ENCODE measurements at regions not wholly inside any gene's neighbourhood (a gene's known extent, or its start where the extent isn't known, plus 50 kb on each side); places are given as distances from the start of the nearest gene placed in this dataset.
"Not testable (repeated sequence)": the region's sequence is repeated elsewhere in the genome, so short reads cannot be mapped to it uniquely, and the experiment has no call there.

DNA sequence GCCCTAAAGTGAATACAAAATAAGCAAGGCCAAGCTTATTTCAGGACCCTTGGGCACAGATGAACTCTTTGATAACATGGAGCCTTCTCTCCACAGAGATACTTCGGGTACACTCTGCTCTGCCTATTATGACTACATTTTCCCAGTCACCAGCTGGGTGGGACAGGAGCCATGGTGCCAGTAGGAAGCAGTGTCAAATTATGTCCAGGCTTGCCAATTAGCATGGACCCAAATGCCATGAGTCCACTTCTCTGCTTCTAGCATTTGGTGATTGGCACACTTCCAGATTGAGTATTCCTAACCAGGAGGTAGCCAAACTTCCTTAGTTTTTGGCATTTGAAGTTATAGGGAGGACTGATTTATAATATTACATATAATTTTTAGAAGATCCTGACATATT lies 513.8 kb upstream of the HTR1E start:
- H3K27me3 ChIP-seq (replicated peaks; ENCODE audit: insufficient read depth), result no peaks in the 10 kb centered on the region
- no peaks in the 10 kb centered on the region for H3K9me3 ChIP-seq
- H3K36me3 ChIP-seq, result no peaks in the 10 kb centered on the region
- DNase-seq (ENCODE audit: low spot score) (no peak), ATAC-seq (ENCODE audit: insufficient number of reproducible peaks, low FRiP score, low read depth) (no peak)
- H3K4me1 ChIP-seq (ENCODE audit: control insufficient read depth in 1 of 2, low read depth in 2 of 2), result no peaks in the 10 kb centered on the region
- no peak overlapping the region for H3K27ac ChIP-seq
- TF ChIP-seq, protein P1, sequence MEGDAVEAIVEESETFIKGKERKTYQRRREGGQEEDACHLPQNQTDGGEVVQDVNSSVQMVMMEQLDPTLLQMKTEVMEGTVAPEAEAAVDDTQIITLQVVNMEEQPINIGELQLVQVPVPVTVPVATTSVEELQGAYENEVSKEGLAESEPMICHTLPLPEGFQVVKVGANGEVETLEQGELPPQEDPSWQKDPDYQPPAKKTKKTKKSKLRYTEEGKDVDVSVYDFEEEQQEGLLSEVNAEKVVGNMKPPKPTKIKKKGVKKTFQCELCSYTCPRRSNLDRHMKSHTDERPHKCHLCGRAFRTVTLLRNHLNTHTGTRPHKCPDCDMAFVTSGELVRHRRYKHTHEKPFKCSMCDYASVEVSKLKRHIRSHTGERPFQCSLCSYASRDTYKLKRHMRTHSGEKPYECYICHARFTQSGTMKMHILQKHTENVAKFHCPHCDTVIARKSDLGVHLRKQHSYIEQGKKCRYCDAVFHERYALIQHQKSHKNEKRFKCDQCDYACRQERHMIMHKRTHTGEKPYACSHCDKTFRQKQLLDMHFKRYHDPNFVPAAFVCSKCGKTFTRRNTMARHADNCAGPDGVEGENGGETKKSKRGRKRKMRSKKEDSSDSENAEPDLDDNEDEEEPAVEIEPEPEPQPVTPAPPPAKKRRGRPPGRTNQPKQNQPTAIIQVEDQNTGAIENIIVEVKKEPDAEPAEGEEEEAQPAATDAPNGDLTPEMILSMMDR (IDR thresholded peaks at IDR 0.05), result no peak
- no peak overlapping the region for H3K4me3 ChIP-seq

DNA sequence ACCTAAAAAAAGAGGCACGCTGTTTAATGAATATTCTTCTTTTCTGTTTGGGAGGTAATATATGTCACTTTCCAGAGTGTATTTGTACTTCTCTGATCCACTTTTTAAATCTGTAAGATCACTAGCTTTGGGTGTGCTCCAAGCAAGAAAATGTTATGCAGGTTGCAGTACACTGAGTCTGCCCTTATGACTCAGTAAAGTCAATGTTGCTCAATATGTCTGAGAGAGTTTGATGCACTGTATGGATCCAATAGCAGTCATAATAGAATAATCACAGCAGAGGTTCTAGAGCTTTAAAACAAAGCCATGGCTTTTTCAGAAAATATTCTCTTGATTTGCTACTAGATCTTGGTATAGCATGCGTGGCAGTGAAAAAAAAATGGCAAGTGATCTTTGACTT lies 525.3 kb upstream of the HTR1E start:
- Histone ChIP-seq H3K9me3 (no peaks in the 10 kb centered on the region), H3K27me3 (replicated peaks; ENCODE audit: insufficient read depth) (no peaks in the 10 kb centered on the region), H3K36me3 (no peaks in the 10 kb centered on the region), H3K4me3 (no peak overlapping the region), H3K4me1 (ENCODE audit: control insufficient read depth in 1 of 2, low read depth in 2 of 2) (no peaks in the 10 kb centered on the region), H3K27ac (no peak overlapping the region)
- DNase-seq (ENCODE audit: low spot score) (no peak), ATAC-seq (ENCODE audit: insufficient number of reproducible peaks, low FRiP score, low read depth) (no peak)
- TF ChIP-seq, protein P1 (IDR thresholded peaks at IDR 0.05), result no peak

DNA sequence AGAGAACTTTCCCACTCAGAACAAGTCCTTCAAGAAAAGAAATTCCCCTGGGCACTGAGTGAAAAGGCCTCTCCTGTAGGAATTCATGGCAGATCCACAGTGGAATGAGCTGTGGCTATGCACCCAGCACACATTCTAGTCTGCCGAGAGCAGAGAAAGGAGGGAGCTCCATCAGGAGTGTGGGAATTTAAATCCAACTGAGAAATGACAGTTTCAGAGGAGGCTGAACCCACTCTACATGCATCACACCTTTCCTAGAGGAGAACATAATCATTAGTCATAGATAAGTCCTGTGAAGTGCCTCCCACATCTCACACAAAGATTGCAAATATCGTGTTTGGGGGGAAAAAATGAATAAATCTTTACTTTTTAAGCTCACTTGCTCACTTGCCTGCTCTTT lies 530.2 kb upstream of the HTR1E start:
- no peak for DNase-seq (ENCODE audit: low spot score)
- Histone ChIP-seq H3K4me1 (ENCODE audit: control insufficient read depth in 1 of 2, low read depth in 2 of 2) (no peaks in the 10 kb centered on the region), H3K9me3 (no peaks in the 10 kb centered on the region), H3K4me3 (no peak overlapping the region), H3K27me3 (replicated peaks; ENCODE audit: insufficient read depth) (no peaks in the 10 kb centered on the region), H3K36me3 (no peaks in the 10 kb centered on the region), H3K27ac (no peak overlapping the region)
- no peak for ATAC-seq (ENCODE audit: insufficient number of reproducible peaks, low FRiP score, low read depth)
- TF ChIP-seq, protein P1 (IDR thresholded peaks at IDR 0.05), result no peak

DNA sequence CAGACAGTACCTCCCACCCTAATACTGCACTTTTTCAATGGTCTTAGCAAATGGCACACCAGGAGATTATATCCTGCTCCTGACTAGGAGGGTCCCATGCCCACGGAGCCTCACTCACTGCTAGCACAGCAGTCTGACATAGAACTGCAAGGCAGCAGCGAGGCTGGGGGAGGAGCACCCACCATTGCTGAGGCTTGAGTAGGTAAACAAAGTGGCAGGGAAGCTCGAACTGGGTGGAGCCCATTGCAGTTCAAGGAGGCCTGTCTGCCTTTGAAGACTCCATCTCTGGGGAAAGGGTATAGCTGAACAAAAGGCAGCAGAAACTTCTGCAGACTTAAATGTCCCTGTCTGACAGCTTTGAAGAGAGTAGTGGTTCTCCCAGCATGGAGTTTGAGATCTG lies 544.5 kb upstream of the HTR1E start:
- H3K4me3 ChIP-seq; H3K4me1 ChIP-seq (ENCODE audit: control insufficient read depth in 1 of 2, low read depth in 2 of 2); ATAC-seq (ENCODE audit: insufficient number of reproducible peaks, low FRiP score, low read depth): not testable (repeated sequence)

DNA sequence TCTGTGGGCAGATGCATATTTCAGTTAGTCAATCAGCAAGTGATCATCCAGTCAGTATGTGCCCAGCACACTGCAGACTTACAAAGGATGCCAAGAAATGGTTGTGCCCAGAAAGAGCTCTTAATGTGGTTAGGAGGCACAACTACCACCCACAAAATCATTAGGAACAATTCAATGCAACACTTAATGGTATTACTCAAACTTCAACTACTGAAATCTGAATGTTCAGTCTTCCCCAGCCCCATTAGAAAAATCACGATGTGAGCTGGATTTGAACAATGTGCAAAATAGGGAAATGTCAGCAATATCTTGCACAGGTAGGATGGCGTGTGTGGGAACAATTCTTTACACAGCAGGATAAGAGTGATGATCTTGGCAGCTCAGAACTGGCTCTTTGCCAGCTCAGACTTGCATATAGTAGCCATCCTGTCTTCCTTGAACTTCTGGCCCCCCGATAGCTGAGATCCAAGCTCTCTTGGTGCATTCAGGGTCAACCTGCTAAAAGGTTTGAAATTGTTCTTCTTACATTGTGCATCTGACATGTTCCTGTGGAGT lies 556.7 kb upstream of the HTR1E start:
- no peak for ATAC-seq (ENCODE audit: insufficient number of reproducible peaks, low FRiP score, low read depth)
- no peaks in the 10 kb centered on the region for H3K4me1 ChIP-seq (ENCODE audit: control insufficient read depth in 1 of 2, low read depth in 2 of 2)
- DNase-seq (ENCODE audit: low spot score), result no peak
- TF ChIP-seq, protein P1 (IDR thresholded peaks at IDR 0.05), result no peak
- no peaks in the 10 kb centered on the region for H3K9me3 ChIP-seq
- H3K27me3 ChIP-seq (replicated peaks; ENCODE audit: insufficient read depth), result no peaks in the 10 kb centered on the region
- no peak overlapping the region for H3K4me3 ChIP-seq
- no peak overlapping the region for H3K27ac ChIP-seq
- no peaks in the 10 kb centered on the region for H3K36me3 ChIP-seq

More for the DNA sequence above, 544.5 kb upstream of the HTR1E start:
- not testable (repeated sequence) for H3K36me3 ChIP-seq; H3K27ac ChIP-seq; H3K9me3 ChIP-seq; H3K27me3 ChIP-seq (replicated peaks; ENCODE audit: insufficient read depth); DNase-seq (ENCODE audit: low spot score)

DNA sequence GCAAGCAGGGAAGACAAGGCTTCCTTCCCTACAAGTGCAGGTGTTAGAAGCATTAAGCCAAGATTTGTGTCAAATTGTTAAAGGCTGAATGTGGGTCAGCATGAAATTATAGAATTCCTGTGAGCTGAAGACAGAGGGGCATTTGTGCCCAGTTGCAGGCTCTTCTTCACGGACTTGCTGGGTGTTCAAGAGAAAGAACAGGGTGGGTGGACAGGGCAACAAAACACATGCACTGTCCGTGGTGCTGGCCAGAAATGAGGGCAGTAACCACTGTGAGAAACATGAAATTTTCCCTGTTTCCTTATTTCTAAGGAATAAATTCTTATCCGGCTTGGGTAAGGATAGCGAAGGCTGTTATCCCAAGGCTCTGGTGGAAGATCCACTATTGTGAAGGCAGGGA lies 579.5 kb upstream of the HTR1E start:
- no peak overlapping the region for H3K27ac ChIP-seq
- no peak for ATAC-seq (ENCODE audit: insufficient number of reproducible peaks, low FRiP score, low read depth)
- no peak overlapping the region for H3K4me3 ChIP-seq
- no peaks in the 10 kb centered on the region for H3K9me3 ChIP-seq
- H3K27me3 ChIP-seq (replicated peaks; ENCODE audit: insufficient read depth), result no peaks in the 10 kb centered on the region
- no peaks in the 10 kb centered on the region for H3K4me1 ChIP-seq (ENCODE audit: control insufficient read depth in 1 of 2, low read depth in 2 of 2)
- DNase-seq (ENCODE audit: low spot score), result no peak
- TF ChIP-seq, protein P1 (IDR thresholded peaks at IDR 0.05), result no peak
- no peaks in the 10 kb centered on the region for H3K36me3 ChIP-seq

Data from thoracic aorta (tissue), 2 donors.